ENCODE measurements at regions not wholly inside any gene's neighbourhood (a gene's known extent, or its start where the extent isn't known, plus 50 kb on each side); places are given as distances from the start of the nearest gene placed in this dataset.

DNA sequence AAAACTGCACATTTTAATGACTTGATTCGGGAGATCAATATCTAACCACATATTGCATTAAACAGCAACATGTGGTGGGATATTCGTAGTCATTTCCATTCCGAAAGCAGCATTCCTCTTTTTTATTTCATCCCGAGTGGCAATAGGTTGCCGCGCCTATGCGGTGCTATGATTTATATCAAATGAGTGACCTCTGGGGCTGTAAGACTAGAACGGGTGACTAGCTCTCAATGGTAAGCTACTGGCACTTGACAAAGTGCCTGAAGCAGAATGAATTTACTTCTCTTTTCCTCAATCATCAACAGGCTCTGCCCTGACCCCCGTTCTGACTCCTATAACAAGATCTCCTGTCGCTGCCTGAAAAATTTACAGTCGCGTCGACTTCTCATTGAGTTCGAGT is 162.3 kb downstream of the ZNF281 start:
- TF ChIP-seq, protein P1, sequence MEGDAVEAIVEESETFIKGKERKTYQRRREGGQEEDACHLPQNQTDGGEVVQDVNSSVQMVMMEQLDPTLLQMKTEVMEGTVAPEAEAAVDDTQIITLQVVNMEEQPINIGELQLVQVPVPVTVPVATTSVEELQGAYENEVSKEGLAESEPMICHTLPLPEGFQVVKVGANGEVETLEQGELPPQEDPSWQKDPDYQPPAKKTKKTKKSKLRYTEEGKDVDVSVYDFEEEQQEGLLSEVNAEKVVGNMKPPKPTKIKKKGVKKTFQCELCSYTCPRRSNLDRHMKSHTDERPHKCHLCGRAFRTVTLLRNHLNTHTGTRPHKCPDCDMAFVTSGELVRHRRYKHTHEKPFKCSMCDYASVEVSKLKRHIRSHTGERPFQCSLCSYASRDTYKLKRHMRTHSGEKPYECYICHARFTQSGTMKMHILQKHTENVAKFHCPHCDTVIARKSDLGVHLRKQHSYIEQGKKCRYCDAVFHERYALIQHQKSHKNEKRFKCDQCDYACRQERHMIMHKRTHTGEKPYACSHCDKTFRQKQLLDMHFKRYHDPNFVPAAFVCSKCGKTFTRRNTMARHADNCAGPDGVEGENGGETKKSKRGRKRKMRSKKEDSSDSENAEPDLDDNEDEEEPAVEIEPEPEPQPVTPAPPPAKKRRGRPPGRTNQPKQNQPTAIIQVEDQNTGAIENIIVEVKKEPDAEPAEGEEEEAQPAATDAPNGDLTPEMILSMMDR (IDR thresholded peaks at IDR 0.05; ENCODE audit: low read length, missing control alignments) = no peak
- DNase-seq (ENCODE audit: low read depth) = no peak
- no peak overlapping the region for H3K4me3 ChIP-seq (replicated peaks; ENCODE audit: low read depth, low read length)

DNA sequence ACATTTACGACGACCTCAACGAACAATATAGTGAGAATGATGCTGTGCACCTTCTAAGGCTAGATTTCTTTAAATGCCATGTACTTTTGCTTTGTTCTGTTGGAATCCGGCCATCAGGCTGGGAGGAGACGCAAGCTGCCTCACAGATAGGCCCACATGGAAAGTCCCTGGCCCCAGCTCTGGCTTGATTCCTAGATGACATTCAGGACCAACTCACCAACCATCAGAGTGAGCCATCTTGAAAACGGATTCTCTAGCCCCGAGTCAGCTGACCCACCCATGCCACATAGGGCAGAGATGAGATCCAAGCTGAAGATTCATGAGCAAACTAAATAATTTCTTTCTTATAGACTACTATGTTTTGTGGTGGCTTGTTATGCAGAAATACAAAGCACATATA is 164.4 kb downstream of the ZNF281 start:
- peak; percentile 45 for DNase-seq (ENCODE audit: low read depth)
- TF ChIP-seq, protein P1 (IDR thresholded peaks at IDR 0.05; ENCODE audit: low read length, missing control alignments) = no peak

DNA sequence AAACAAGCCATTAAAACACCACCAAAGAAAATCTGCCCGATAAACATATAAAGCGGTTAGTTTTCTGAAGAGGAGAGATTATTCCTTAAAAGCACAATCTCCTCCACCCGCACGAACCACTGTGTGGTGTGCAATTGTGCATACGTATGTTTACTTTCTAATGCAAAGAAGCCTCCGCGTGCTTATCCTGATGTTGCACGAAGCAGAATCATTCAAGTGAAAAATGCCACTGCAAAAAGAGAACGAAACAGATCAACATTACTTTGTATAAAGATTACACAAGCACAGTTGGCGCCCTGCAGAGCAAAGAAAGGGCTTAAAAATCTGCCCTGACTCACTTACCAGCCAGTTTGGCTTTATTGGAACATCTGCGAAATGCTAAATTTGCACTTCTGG is 166.8 kb downstream of the ZNF281 start:
- no peak overlapping the region for H3K4me3 ChIP-seq (replicated peaks; ENCODE audit: low read depth, low read length)
- TF ChIP-seq, protein P1 (IDR thresholded peaks at IDR 0.05; ENCODE audit: low read length, missing control alignments) = no peak
- DNase-seq (ENCODE audit: low read depth) = no peak

More for the DNA sequence above, 164.4 kb downstream of the ZNF281 start:
- no peak overlapping the region for H3K4me3 ChIP-seq (replicated peaks; ENCODE audit: low read depth, low read length)

DNA sequence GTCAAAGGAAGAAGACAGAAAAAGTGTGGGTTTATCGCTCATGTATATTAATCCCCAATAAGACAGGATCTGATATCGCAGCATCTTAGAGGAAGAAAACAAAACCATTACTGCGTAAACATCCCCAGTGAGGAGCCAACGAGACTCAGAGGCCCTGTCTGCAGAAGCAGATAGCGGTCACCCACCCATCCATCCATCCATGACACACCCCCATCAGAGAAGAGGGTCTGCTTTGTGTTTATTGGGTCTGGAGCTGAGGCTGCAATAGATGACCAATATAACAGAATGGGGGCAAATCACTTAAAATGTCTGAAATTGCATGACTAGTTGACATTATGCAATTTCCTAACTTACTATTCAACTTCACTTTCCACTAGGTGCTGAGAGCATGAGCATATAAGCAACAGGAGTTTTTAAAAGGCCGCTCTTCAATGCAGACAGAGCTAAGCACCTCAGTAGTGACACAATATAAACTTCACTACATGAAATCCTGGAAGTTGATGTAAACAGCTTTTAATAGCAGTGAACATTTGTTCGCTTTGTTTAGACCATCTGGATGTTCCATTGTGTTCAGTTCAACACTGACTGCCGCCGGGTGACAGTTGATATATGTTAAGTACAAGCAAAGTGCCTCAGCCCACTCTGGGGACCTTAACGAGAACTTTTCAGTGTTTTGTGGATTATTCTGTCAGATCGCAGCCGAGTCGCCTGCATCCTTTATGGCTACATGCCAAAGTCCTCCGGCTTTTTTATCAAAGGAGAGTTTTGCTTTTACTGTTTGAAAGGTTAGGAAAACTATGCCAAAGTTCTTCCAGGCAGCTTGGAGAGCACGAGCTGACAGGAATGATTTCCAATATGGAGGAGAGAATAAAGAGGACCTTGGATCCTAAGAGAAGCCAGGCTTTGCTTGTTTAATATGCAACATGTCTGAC is 167.5 kb downstream of the ZNF281 start:
- TF ChIP-seq, protein P1 (IDR thresholded peaks at IDR 0.05; ENCODE audit: low read length, missing control alignments) = no peak
- DNase-seq (ENCODE audit: low read depth) = peak; percentile 33
- H3K4me3 ChIP-seq (replicated peaks; ENCODE audit: low read depth, low read length) = no peak overlapping the region

DNA sequence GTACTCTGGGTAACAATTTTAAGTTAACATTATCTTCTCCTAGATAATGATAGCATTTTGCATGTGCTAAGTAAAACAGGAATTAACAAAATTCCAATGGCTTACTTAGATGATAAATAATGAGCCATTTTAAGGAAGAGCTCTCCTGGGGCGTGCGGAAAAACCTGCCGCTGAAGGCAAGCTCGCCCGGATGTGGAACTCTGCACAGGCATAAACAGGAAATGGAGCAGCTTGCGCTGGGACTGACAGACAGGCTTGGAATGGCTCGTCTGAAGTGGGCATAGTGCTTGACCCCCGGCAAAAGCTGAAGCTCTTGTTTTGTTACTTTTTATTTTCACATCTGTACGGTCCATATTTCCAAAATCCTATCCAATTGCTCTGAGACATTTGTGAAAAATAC is 169.2 kb downstream of the ZNF281 start:
- no peak overlapping the region for H3K4me3 ChIP-seq (replicated peaks; ENCODE audit: low read depth, low read length)
- DNase-seq (ENCODE audit: low read depth) = peak; percentile 7
- TF ChIP-seq, protein P1 (IDR thresholded peaks at IDR 0.05; ENCODE audit: low read length, missing control alignments) = no peak

DNA sequence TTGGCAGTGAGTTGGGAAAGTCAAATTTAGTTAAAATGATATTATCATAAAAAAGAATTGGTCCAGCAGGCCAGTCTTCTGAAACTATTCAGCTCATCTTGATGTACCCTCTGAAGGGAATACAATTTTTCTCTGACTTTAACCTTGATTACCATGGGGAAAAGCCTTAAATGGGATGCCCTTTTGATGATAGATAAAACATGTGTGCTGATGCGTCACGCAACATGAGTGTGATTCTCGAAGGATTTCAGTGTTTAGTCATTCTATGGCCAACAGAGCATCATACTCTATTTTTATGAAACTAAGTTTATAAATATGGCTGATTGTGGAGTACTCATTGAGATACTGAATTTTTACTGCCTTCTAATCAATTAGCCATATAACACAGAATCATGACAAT is 171.5 kb downstream of the ZNF281 start:
- TF ChIP-seq, protein P1 (IDR thresholded peaks at IDR 0.05; ENCODE audit: low read length, missing control alignments) = no peak
- no peak for DNase-seq (ENCODE audit: low read depth)
- no peak overlapping the region for H3K4me3 ChIP-seq (replicated peaks; ENCODE audit: low read depth, low read length)

DNA sequence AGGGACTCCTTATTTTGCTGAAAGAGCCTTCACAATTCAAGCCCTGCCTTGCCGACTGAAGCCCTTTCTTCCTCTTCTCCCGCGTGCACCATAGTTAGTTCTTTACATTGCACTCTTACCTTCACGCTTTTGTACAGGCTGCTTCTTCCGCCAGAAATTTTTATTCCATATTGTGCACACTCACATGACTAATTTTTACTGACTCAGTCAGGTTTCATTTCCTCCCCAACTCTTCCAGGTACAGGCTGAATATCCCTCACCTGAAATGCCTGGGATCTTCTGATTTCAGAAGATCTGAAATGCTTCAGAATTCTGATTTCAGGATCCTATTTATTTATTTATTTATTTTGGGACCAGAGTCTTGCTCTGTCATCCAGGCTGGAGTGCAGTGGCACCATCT is 172.8 kb downstream of the ZNF281 start:
- TF ChIP-seq, protein P1 (IDR thresholded peaks at IDR 0.05; ENCODE audit: low read length, missing control alignments) = no peak
- no peak overlapping the region for H3K4me3 ChIP-seq (replicated peaks; ENCODE audit: low read depth, low read length)
- no peak for DNase-seq (ENCODE audit: low read depth)

All from fibroblast of pulmonary artery (primary cell).